Memory B cell (primary cell): ENCODE measurements at regions not wholly inside any gene's neighbourhood (a gene's known extent, or its start where the extent isn't known, plus 50 kb on each side); places are given as distances from the start of the nearest gene placed in this dataset.
"Not testable (repeated sequence)": the region's sequence is repeated elsewhere in the genome, so short reads cannot be mapped to it uniquely, and the experiment has no call there.

ENCODE experiments used
- ATAC-seq: fragments of 150-1000 bp; cut with Tn5 transposase; 2 replicates; pipeline ENCODE4 v1.10.0; 2021; ENCODE audit warnings: low read depth, mild to moderate bottlenecking, moderate library complexity
- DNase-seq, 2 donors: peaks; one replicate each; pipeline ENCODE4 v3.0.0; 2022; ENCODE audit warnings: low spot score in 2 of 2
- H3K27ac Mint-ChIP-seq: one replicate; pipeline ENCODE4 v1.8.0; 2022; ENCODE audit warnings: mild to moderate bottlenecking, moderate library complexity, mixed read lengths
- H3K27me3 Mint-ChIP-seq: one replicate; pipeline ENCODE4 v1.8.0; 2022; ENCODE audit warnings: mixed read lengths
- H3K36me3 Mint-ChIP-seq: one replicate; pipeline ENCODE4 v1.8.0; 2022; ENCODE audit warnings: mild to moderate bottlenecking, mixed read lengths
- H3K4me1 Mint-ChIP-seq: one replicate; pipeline ENCODE4 v1.8.0; 2022; ENCODE audit warnings: mixed read lengths
- H3K4me3 Mint-ChIP-seq: one replicate; pipeline ENCODE4 v1.8.0; 2022; ENCODE audit warnings: mild to moderate bottlenecking, moderate library complexity, mixed read lengths
- H3K9me3 Mint-ChIP-seq: one replicate; pipeline ENCODE4 v1.8.0; 2022; ENCODE audit warnings: mixed read lengths

- no peak for ATAC-seq
- H3K4me3 Mint-ChIP-seq = no peak overlapping the region
- DNase-seq = no peak
- no peaks in the 10 kb centered on the region for H3K36me3 Mint-ChIP-seq
- H3K4me1 Mint-ChIP-seq = no peaks in the 10 kb centered on the region
- no peak overlapping the region for H3K27ac Mint-ChIP-seq
- H3K9me3 Mint-ChIP-seq = peaks cover 5% of the 10 kb centered on the region
- no peaks in the 10 kb centered on the region for H3K27me3 Mint-ChIP-seq
Measured at GRCh38 chr5:167920589-167920988, 370.9 kb upstream of the WWC1 start.

GRCh38 chr5:167921796-167922195, 369.6 kb upstream of the WWC1 start:
- Mint-ChIP-seq H3K9me3 (peaks cover 5% of the 10 kb centered on the region), H3K4me3 (no peak overlapping the region), H3K27ac (no peak overlapping the region), H3K36me3 (no peaks in the 10 kb centered on the region), H3K4me1 (no peaks in the 10 kb centered on the region), H3K27me3 (no peaks in the 10 kb centered on the region)
- ATAC-seq = no peak
- no peak for DNase-seq

- H3K27ac Mint-ChIP-seq = no peak overlapping the region
- H3K36me3 Mint-ChIP-seq = no peaks in the 10 kb centered on the region
- H3K4me1 Mint-ChIP-seq = no peaks in the 10 kb centered on the region
- no peaks in the 10 kb centered on the region for H3K27me3 Mint-ChIP-seq
- H3K9me3 Mint-ChIP-seq = peaks cover 5% of the 10 kb centered on the region
- DNase-seq = no peak
- no peak for ATAC-seq
- no peak overlapping the region for H3K4me3 Mint-ChIP-seq
Measured at GRCh38 chr5:167923396-167923795, 368.0 kb upstream of the WWC1 start.

- H3K4me1 Mint-ChIP-seq = no peaks in the 10 kb centered on the region
- DNase-seq = no peak
- no peaks in the 10 kb centered on the region for H3K36me3 Mint-ChIP-seq
- no peak overlapping the region for H3K27ac Mint-ChIP-seq
- no peaks in the 10 kb centered on the region for H3K27me3 Mint-ChIP-seq
- no peak overlapping the region for H3K4me3 Mint-ChIP-seq
- H3K9me3 Mint-ChIP-seq = peaks cover 3% of the 10 kb centered on the region
- no peak for ATAC-seq
Measured at GRCh38 chr5:167929841-167930240, 361.6 kb upstream of the WWC1 start.

GRCh38 chr5:167934551-167934971, 356.9 kb upstream of the WWC1 start:
- H3K36me3 Mint-ChIP-seq = no peaks in the 10 kb centered on the region
- no peaks in the 10 kb centered on the region for H3K4me1 Mint-ChIP-seq
- DNase-seq (no peak), ATAC-seq (no peak)
- no peak overlapping the region for H3K27ac Mint-ChIP-seq
- H3K9me3 Mint-ChIP-seq = peaks cover 7% of the 10 kb centered on the region
- no peak overlapping the region for H3K4me3 Mint-ChIP-seq
- H3K27me3 Mint-ChIP-seq = no peaks in the 10 kb centered on the region

GRCh38 chr5:167936022-167936421, 355.4 kb upstream of the WWC1 start:
- no peak for ATAC-seq
- Mint-ChIP-seq H3K27me3 (no peaks in the 10 kb centered on the region), H3K36me3 (no peaks in the 10 kb centered on the region), H3K4me3 (no peak overlapping the region), H3K9me3 (peaks cover 7% of the 10 kb centered on the region), H3K4me1 (no peaks in the 10 kb centered on the region), H3K27ac (no peak overlapping the region)
- no peak for DNase-seq

- no peaks in the 10 kb centered on the region for H3K4me1 Mint-ChIP-seq
- peaks cover 7% of the 10 kb centered on the region for H3K9me3 Mint-ChIP-seq
- H3K4me3 Mint-ChIP-seq = no peak overlapping the region
- ATAC-seq = no peak
- H3K36me3 Mint-ChIP-seq = no peaks in the 10 kb centered on the region
- DNase-seq = no peak
- H3K27me3 Mint-ChIP-seq = no peaks in the 10 kb centered on the region
- H3K27ac Mint-ChIP-seq = no peak overlapping the region
Measured at GRCh38 chr5:167936944-167937634, 354.4 kb upstream of the WWC1 start.

- no peaks in the 10 kb centered on the region for H3K4me1 Mint-ChIP-seq
- DNase-seq (no peak), ATAC-seq (no peak)
- no peaks in the 10 kb centered on the region for H3K27me3 Mint-ChIP-seq
- no peaks in the 10 kb centered on the region for H3K36me3 Mint-ChIP-seq
- no peak overlapping the region for H3K4me3 Mint-ChIP-seq
- peaks cover 7% of the 10 kb centered on the region for H3K9me3 Mint-ChIP-seq
- no peak overlapping the region for H3K27ac Mint-ChIP-seq
Measured at GRCh38 chr5:167937635-167937998, 353.8 kb upstream of the WWC1 start.

GRCh38 chr5:167939686-167940085, 351.8 kb upstream of the WWC1 start:
- no peak overlapping the region for H3K4me3 Mint-ChIP-seq
- H3K4me1 Mint-ChIP-seq = no peaks in the 10 kb centered on the region
- H3K9me3 Mint-ChIP-seq = peaks cover 4% of the 10 kb centered on the region
- no peaks in the 10 kb centered on the region for H3K36me3 Mint-ChIP-seq
- no peaks in the 10 kb centered on the region for H3K27me3 Mint-ChIP-seq
- H3K27ac Mint-ChIP-seq = no peak overlapping the region
- DNase-seq (no peak), ATAC-seq (no peak)

GRCh38 chr5:167940911-167941310, 350.5 kb upstream of the WWC1 start:
- no peak for DNase-seq
- Mint-ChIP-seq H3K4me3 (no peak overlapping the region), H3K27me3 (no peaks in the 10 kb centered on the region), H3K36me3 (no peaks in the 10 kb centered on the region), H3K9me3 (peaks cover 2% of the 10 kb centered on the region), H3K27ac (no peak overlapping the region), H3K4me1 (no peaks in the 10 kb centered on the region)
- no peak for ATAC-seq

- DNase-seq, ATAC-seq, H3K4me1 Mint-ChIP-seq, H3K27ac Mint-ChIP-seq, H3K9me3 Mint-ChIP-seq, H3K4me3 Mint-ChIP-seq, H3K27me3 Mint-ChIP-seq, H3K36me3 Mint-ChIP-seq: not testable (repeated sequence)
Measured at GRCh38 chr5:167941556-167941955, 349.9 kb upstream of the WWC1 start.

GRCh38 chr5:167943343-167943742, 348.1 kb upstream of the WWC1 start:
- DNase-seq (no peak), ATAC-seq (no peak)
- no peak overlapping the region for H3K4me3 Mint-ChIP-seq
- no peaks in the 10 kb centered on the region for H3K4me1 Mint-ChIP-seq
- no peak overlapping the region for H3K27ac Mint-ChIP-seq
- H3K27me3 Mint-ChIP-seq = no peaks in the 10 kb centered on the region
- H3K36me3 Mint-ChIP-seq = no peaks in the 10 kb centered on the region
- no peaks in the 10 kb centered on the region for H3K9me3 Mint-ChIP-seq

GRCh38 chr5:167944121-167944852, 347.2 kb upstream of the WWC1 start:
- Mint-ChIP-seq H3K4me3 (no peak overlapping the region), H3K36me3 (no peaks in the 10 kb centered on the region), H3K4me1 (no peaks in the 10 kb centered on the region), H3K9me3 (no peaks in the 10 kb centered on the region), H3K27me3 (no peaks in the 10 kb centered on the region), H3K27ac (no peak overlapping the region)
- no peak for DNase-seq
- ATAC-seq = no peak

- H3K4me1 Mint-ChIP-seq = no peaks in the 10 kb centered on the region
- no peak overlapping the region for H3K4me3 Mint-ChIP-seq
- H3K27ac Mint-ChIP-seq = no peak overlapping the region
- no peaks in the 10 kb centered on the region for H3K27me3 Mint-ChIP-seq
- H3K9me3 Mint-ChIP-seq = no peaks in the 10 kb centered on the region
- no peak for DNase-seq
- no peaks in the 10 kb centered on the region for H3K36me3 Mint-ChIP-seq
- no peak for ATAC-seq
Measured at GRCh38 chr5:167945542-167946384, 345.7 kb upstream of the WWC1 start.
